ENCODE measurements at regions not wholly inside any gene's neighbourhood (a gene's known extent, or its start where the extent isn't known, plus 50 kb on each side); places are given as distances from the start of the nearest gene placed in this dataset.
A peak's percentile ranks its signal among the peaks of the same experiment; 100 is the strongest.

- Histone ChIP-seq H3K4me3 (no peak overlapping the region), H3K36me3 (no peaks in the 10 kb centered on the region), H3K27me3 (no peaks in the 10 kb centered on the region), H3K9me3 (no peaks in the 10 kb centered on the region), H3K9ac (ENCODE audit: low read depth in 2 of 2, low read length in 2 of 2) (no peak overlapping the region), H3K4me1 (no peaks in the 10 kb centered on the region), H3K27ac (no peak overlapping the region)
- intact Hi-C loops (cut with DNase I), result no loop called here
- DNase-seq, result no peak
- no peak for TF ChIP-seq CTCF (IDR thresholded peaks at IDR 0.05)
These were observed 208.8 kb upstream of the SEMA3E start for GRCh38 chr7:83857691-83858090.

GRCh38 chr7:83856094-83856493 is 207.2 kb upstream of the SEMA3E start:
- no peaks in the 10 kb centered on the region for H3K27me3 ChIP-seq
- no peaks in the 10 kb centered on the region for H3K4me1 ChIP-seq
- no peak for DNase-seq
- no peak for TF ChIP-seq CTCF (IDR thresholded peaks at IDR 0.05)
- no peak overlapping the region for H3K9ac ChIP-seq (ENCODE audit: low read depth in 2 of 2, low read length in 2 of 2)
- H3K27ac ChIP-seq, result no peak overlapping the region
- H3K4me3 ChIP-seq, result no peak overlapping the region
- intact Hi-C loops (cut with DNase I), result no loop called here
- no peaks in the 10 kb centered on the region for H3K9me3 ChIP-seq
- no peaks in the 10 kb centered on the region for H3K36me3 ChIP-seq

- no peak for TF ChIP-seq CTCF (IDR thresholded peaks at IDR 0.05)
- intact Hi-C loops (cut with DNase I), result no loop called here
- H3K9me3 ChIP-seq, result no peaks in the 10 kb centered on the region
- H3K36me3 ChIP-seq, result no peaks in the 10 kb centered on the region
- DNase-seq, result peak; percentile 20
- H3K27ac ChIP-seq, result no peak overlapping the region
- no peak overlapping the region for H3K4me3 ChIP-seq
- no peak overlapping the region for H3K9ac ChIP-seq (ENCODE audit: low read depth in 2 of 2, low read length in 2 of 2)
- H3K4me1 ChIP-seq, result no peaks in the 10 kb centered on the region
- no peaks in the 10 kb centered on the region for H3K27me3 ChIP-seq
These were observed 203.2 kb upstream of the SEMA3E start for GRCh38 chr7:83852136-83852535.

GRCh38 chr7:83851551-83851950 is 202.6 kb upstream of the SEMA3E start:
- TF ChIP-seq CTCF (IDR thresholded peaks at IDR 0.05), result no peak
- intact Hi-C loops (cut with DNase I), result no loop called here
- H3K4me3 ChIP-seq, result no peak overlapping the region
- no peaks in the 10 kb centered on the region for H3K9me3 ChIP-seq
- no peaks in the 10 kb centered on the region for H3K27me3 ChIP-seq
- no peaks in the 10 kb centered on the region for H3K4me1 ChIP-seq
- DNase-seq, result no peak
- no peak overlapping the region for H3K27ac ChIP-seq
- no peak overlapping the region for H3K9ac ChIP-seq (ENCODE audit: low read depth in 2 of 2, low read length in 2 of 2)
- no peaks in the 10 kb centered on the region for H3K36me3 ChIP-seq

DNA sequence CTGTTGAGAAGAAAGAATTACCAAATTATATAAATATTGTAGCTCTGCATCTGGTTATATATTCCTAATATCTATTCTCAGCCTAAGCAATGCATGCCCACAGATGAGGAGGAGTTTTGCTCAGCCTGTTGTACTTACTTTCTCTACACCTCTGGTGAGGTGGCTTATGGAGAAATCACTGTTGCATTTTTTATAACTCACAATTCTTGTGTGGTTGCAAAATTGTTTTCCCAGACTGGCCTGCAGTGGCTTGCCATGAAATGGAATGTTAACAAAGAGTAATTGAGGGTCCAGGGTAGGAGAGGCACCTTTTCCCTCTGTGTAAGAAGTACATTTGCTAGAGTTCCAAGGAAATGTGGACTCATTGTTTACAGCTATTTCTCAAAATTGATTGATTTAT is 202.0 kb upstream of the SEMA3E start:
- H3K9me3 ChIP-seq, result no peaks in the 10 kb centered on the region
- H3K4me1 ChIP-seq, result no peaks in the 10 kb centered on the region
- no peak for TF ChIP-seq CTCF (IDR thresholded peaks at IDR 0.05)
- no peak for DNase-seq
- H3K36me3 ChIP-seq, result no peaks in the 10 kb centered on the region
- no peak overlapping the region for H3K9ac ChIP-seq (ENCODE audit: low read depth in 2 of 2, low read length in 2 of 2)
- intact Hi-C loops (cut with DNase I), result no loop called here
- H3K4me3 ChIP-seq, result no peak overlapping the region
- no peak overlapping the region for H3K27ac ChIP-seq
- no peaks in the 10 kb centered on the region for H3K27me3 ChIP-seq

DNA sequence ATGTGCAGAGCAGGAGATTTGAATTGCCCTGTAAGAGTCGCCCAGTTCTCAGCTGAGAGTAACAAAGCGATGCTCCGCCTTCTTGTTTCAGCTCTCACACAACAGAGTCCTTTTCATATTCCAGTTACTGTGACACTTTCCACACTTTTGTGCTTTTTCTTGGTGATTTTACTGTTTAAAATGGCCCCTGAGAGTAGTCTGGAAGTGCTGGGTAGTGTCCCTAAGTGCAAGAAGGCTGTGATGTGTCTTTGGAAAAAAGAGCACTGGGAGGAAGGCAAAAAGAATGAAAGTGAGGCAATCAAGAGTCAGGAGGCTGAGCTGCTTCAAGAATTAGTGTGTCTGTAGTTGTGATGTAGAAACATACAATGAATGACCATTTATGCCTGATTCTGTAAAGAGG is 201.2 kb upstream of the SEMA3E start:
- intact Hi-C loops (cut with DNase I), result no loop called here
- Histone ChIP-seq H3K27me3 (no peaks in the 10 kb centered on the region), H3K4me3 (no peak overlapping the region), H3K36me3 (no peaks in the 10 kb centered on the region), H3K9me3 (no peaks in the 10 kb centered on the region), H3K27ac (no peak overlapping the region), H3K9ac (ENCODE audit: low read depth in 2 of 2, low read length in 2 of 2) (no peak overlapping the region), H3K4me1 (no peaks in the 10 kb centered on the region)
- no peak for DNase-seq
- no peak for TF ChIP-seq CTCF (IDR thresholded peaks at IDR 0.05)
